Thoracic aorta (tissue), 2 donors: ENCODE measurements at regions not wholly inside any gene's neighbourhood (a gene's known extent, or its start where the extent isn't known, plus 50 kb on each side); places are given as distances from the start of the nearest gene placed in this dataset.

ENCODE experiments used
- ATAC-seq: fragments of 150-250 bp; one replicate; pipeline ENCODE4 v1.8.0; 2017; ENCODE audit warnings: low read depth; ENCODE audit not compliant: insufficient number of reproducible peaks, low FRiP score
- DNase-seq: peaks from one replicate; pipeline ENCODE4 v3.0.0-alpha.2; 2020; ENCODE audit warnings: low spot score
- H3K27ac ChIP-seq, 2 donors: fragments of 200-600 bp; sonication (generic); 1 replicate in 1 of 2; 2 replicates in 1 of 2; pipeline ENCODE4 v1.5.1; 2016; ENCODE audit warnings: mild to moderate bottlenecking in 2 of 2, moderate library complexity in 2 of 2
- H3K27me3 ChIP-seq: fragments of 200-600 bp; sonication (generic); replicated peaks from 2 replicates; pipeline ENCODE4 v1.6.0; 2016; ENCODE audit warnings: mild to moderate bottlenecking; ENCODE audit not compliant: insufficient read depth
- H3K36me3 ChIP-seq: fragments of 200-600 bp; sonication (generic); one replicate; pipeline ENCODE4 v1.5.1; 2016
- H3K4me1 ChIP-seq, 2 donors: fragments of 200-600 bp; sonication (generic); 1 replicate in 1 of 2; 2 replicates in 1 of 2; pipeline versions ENCODE4 v1.5.1 to v1.6.0; 2016; ENCODE audit warnings: low read depth in 2 of 2, mild to moderate bottlenecking in 1 of 2; ENCODE audit not compliant: control insufficient read depth in 1 of 2
- H3K4me3 ChIP-seq: fragments of 200-600 bp; sonication (generic); 2 replicates; pipeline ENCODE4 v1.5.1; 2016; ENCODE audit warnings: mild to moderate bottlenecking
- H3K9me3 ChIP-seq: fragments of 200-600 bp; sonication (generic); 2 replicates; pipeline ENCODE4 v1.5.1; 2016
- TF ChIP-seq, protein P1 (sequence below): fragments of 200-600 bp; sonication (generic); IDR thresholded peaks from one replicate; pipeline ENCODE4 v1.5.1; 2019; ENCODE audit warnings: antibody characterized with exemption

DNA sequence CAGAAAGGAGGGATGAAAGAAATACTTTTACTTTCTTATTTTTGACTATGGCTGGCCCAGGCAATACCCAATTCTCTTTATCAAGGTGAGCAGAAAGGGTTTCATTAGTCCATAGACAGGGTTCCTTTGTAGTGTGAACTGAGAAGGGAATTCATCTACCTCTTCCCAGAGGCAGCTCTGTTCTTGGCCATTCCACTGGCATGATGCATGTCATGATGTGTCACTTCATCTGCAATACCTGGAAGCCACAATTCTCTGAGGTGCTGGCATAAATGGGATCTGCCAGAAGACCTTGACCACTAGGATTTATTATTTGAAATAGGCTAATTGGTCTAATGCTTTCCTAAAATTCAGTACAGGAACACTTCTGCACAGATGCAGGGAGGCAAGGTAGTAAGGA, 542.8 kb downstream of the RFC3 start:
- DNase-seq (no peak), ATAC-seq (no peak)
- no peaks in the 10 kb centered on the region for H3K9me3 ChIP-seq
- H3K27ac ChIP-seq, result no peak overlapping the region
- H3K36me3 ChIP-seq, result no peaks in the 10 kb centered on the region
- peaks cover 7 to 33% of the 10 kb centered on the region in 2 donors for H3K4me1 ChIP-seq
- H3K4me3 ChIP-seq, result no peak overlapping the region
- H3K27me3 ChIP-seq, result no peaks in the 10 kb centered on the region
- TF ChIP-seq, protein P1, sequence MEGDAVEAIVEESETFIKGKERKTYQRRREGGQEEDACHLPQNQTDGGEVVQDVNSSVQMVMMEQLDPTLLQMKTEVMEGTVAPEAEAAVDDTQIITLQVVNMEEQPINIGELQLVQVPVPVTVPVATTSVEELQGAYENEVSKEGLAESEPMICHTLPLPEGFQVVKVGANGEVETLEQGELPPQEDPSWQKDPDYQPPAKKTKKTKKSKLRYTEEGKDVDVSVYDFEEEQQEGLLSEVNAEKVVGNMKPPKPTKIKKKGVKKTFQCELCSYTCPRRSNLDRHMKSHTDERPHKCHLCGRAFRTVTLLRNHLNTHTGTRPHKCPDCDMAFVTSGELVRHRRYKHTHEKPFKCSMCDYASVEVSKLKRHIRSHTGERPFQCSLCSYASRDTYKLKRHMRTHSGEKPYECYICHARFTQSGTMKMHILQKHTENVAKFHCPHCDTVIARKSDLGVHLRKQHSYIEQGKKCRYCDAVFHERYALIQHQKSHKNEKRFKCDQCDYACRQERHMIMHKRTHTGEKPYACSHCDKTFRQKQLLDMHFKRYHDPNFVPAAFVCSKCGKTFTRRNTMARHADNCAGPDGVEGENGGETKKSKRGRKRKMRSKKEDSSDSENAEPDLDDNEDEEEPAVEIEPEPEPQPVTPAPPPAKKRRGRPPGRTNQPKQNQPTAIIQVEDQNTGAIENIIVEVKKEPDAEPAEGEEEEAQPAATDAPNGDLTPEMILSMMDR, result no peak

DNA sequence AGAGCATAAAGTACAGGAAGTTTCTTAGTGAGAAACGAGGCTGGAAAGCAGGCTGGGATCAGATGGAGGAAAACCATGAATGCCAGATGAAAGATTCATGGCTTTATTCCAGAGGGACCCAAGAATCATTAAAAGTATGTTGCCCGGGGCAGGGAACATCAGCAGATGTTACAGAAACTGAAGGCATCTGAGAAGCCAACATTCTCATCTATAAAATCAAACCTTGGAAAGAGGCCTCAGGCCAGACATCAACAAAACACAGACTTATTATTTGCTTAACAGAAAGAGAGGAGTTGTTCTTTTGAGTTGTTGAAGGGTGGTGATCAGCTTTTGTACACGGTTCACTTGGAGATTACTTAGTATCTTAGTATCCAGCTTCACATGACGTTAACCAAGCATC, 543.6 kb downstream of the RFC3 start:
- H3K27ac ChIP-seq, result no peak overlapping the region
- no peaks in the 10 kb centered on the region for H3K9me3 ChIP-seq
- H3K4me3 ChIP-seq, result no peak overlapping the region
- peaks cover 5 to 28% of the 10 kb centered on the region in 2 donors for H3K4me1 ChIP-seq
- no peaks in the 10 kb centered on the region for H3K27me3 ChIP-seq
- DNase-seq (no peak), ATAC-seq (no peak)
- H3K36me3 ChIP-seq, result no peaks in the 10 kb centered on the region
- TF ChIP-seq, protein P1, result no peak

DNA sequence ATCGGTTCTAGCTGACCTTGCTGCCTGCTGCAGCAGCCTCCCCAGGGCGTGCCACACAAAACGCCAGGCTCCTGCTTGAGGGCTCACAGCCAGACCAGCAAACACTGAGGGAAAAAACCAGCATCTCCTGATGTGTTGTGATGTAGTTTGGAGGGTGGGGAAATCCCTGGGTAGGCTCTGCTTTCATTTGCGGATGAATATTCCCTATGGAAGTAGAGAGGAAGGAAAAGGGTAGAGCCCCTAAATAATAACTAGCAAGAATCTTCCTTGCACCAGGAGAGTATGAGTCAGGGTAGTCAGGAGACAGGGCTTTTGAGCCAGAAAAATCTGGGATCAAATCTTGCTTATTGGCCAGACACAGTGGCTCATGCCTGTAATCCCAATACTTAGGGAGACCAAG, 545.3 kb downstream of the RFC3 start:
- DNase-seq, result no peak
- Histone ChIP-seq H3K36me3 (no peaks in the 10 kb centered on the region), H3K4me3 (no peak overlapping the region), H3K27ac (no peak overlapping the region), H3K9me3 (no peaks in the 10 kb centered on the region), H3K4me1 (peaks cover 0 to 12% of the 10 kb centered on the region in 2 donors), H3K27me3 (no peaks in the 10 kb centered on the region)
- TF ChIP-seq, protein P1, result no peak
- no peak for ATAC-seq

DNA sequence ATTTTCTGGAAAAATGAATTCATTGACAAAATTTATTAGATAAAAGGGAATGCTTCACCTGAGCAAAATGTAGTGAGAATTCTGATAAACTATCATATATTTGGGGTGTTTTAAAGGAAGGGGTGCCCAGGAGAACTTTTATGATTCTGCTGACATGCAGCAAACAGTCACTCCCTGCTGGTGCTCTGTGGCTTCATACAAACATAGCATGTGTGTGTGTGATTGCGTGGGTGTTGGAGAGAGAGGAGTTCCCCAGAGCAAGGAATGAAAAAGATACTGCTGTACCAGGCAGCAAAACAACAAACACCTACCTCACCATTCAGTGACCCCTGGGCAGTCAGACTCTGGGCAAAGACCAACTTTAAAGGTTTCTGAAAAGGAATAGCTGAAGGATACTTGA, 546.7 kb downstream of the RFC3 start:
- Histone ChIP-seq H3K4me3 (no peak overlapping the region), H3K9me3 (no peaks in the 10 kb centered on the region), H3K36me3 (no peaks in the 10 kb centered on the region), H3K4me1 (no peaks in the 10 kb centered on the region), H3K27me3 (no peaks in the 10 kb centered on the region), H3K27ac (no peak overlapping the region)
- ATAC-seq, result no peak
- no peak for DNase-seq
- TF ChIP-seq, protein P1, result no peak

DNA sequence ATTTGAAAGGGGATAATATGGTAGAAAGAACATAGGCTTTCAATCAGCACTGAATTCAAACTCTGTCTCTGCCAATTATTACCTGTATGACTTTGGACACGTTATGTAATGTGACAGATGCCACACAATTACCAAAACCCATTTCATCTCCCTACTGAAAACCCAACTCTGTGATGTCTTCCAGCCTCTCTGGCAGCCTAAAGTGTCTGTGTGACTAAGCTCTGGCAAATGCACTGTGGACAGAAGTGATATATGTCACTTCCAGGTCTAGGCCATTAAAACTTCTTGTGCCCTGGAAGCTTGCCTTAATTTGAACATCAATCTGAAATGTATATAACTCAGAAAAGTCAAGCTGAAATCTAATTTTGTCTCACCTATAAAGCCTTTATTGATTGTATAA, 552.0 kb downstream of the RFC3 start:
- no peak overlapping the region for H3K4me3 ChIP-seq
- no peaks in the 10 kb centered on the region for H3K4me1 ChIP-seq
- no peaks in the 10 kb centered on the region for H3K9me3 ChIP-seq
- no peak overlapping the region for H3K27ac ChIP-seq
- TF ChIP-seq, protein P1, result no peak
- DNase-seq (no peak), ATAC-seq (no peak)
- no peaks in the 10 kb centered on the region for H3K36me3 ChIP-seq
- no peaks in the 10 kb centered on the region for H3K27me3 ChIP-seq
